NCI-H2227 (cell line): ENCODE measurements at regions not wholly inside any gene's neighbourhood (a gene's known extent, or its start where the extent isn't known, plus 50 kb on each side); places are given as distances from the start of the nearest gene placed in this dataset.

Experiments
- DNase-seq: peaks from one replicate; lab custom pipeline; 2025; ENCODE audit not compliant: unreplicated experiment; lab: John Stamatoyannopoulos, UW

DNA sequence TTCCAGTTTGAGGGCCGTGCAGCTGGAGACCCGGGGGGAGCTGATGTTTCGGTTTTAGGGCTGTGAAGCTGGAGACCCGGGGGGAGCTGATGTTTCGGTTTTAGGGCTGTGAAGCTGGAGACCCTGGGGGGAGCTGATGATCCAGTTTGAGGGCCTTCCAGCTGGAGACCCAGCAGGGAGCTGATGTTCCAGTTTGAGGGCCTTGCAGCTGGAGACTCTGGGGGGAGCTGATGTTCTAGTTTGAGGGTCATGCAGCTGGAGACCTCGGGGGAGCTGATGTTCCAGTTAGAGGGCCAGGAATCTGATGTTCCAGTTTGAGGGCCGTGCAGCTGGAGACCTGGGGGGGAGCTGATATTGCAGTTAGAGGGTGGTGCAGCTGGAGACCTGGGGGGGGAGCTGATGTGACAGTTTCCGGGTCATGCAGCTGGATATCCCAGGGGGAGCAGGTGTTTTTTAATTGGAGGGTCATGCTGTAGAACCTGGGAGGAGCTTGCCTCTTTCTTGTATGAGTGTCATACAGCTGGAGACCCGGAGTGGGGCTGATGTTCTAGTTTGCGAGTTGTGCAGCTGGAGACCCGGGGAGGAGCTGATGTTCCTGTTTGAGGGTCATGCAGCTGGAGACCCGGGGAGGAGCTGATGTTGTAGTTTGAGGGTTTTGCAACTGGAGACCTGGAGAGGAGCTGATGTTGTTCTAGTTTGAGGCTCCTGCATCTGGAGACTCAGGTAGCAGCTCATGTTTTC, 153.2 kb downstream of the RTP5 start:
- DNase-seq, result no peak

DNA sequence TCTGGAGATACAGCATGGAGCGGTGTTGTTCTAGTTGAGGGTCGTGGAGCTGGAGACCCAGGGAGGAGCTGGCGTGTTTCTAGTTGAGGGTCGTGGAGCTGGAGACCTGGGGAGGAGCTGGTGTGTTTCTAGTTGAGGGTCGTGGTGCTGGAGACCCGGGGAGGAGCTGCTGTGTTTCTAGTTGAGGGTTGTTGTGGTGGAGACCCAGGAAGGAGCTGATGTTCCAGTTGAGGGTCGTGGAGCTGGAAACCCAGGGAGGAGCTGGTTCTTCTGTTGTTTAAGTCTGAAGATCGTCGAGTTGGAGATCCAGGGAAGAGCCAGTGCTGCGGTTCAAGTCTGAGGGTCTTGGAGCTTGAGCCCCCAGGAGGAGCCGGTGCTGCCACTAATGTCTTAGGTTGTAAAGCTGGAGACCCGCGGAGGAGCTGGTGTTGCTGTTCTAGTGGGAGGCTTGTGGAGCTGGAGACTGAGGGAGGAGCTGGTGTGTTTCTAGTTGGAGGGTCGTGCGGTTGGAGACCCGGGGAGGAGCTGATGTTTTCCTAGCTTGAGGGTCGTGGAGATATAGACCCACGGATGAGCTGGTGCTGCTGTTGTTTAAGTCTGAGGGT, 155.3 kb downstream of the RTP5 start:
- DNase-seq, result no peak

GRCh38 chr2:242027676-242028450, 158.3 kb downstream of the RTP5 start:
- DNase-seq, result no peak

GRCh38 chr2:242029422-242030225, 160.1 kb downstream of the RTP5 start:
- no peak for DNase-seq

- no peak for DNase-seq
These were observed 160.7 kb downstream of the RTP5 start for GRCh38 chr2:242030226-242030575.

DNA sequence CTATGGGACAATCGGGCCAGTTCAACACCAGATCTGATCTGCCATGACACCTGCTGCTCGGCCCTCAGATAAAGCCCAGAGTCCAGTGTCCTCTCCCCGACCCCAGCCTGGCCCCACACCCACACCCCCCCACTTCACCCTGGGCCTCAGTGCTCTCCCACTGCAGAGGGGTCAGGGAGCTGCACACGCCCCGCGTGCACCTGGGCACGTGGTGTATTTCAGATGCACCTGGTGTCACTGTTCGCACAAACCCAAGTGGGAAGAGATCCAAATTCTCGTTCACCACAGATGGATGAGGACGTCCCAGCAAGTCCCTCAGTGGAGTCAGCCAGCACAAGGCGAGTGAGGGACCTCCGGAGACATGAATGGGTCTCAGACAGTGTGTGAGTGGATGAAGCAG, 161.3 kb downstream of the RTP5 start:
- no peak for DNase-seq

GRCh38 chr2:242031481-242032019, 162.0 kb downstream of the RTP5 start:
- peak; percentile 48 for DNase-seq

- DNase-seq, result no peak
These were observed 163.5 kb downstream of the RTP5 start for GRCh38 chr2:242032780-242033656.

DNA sequence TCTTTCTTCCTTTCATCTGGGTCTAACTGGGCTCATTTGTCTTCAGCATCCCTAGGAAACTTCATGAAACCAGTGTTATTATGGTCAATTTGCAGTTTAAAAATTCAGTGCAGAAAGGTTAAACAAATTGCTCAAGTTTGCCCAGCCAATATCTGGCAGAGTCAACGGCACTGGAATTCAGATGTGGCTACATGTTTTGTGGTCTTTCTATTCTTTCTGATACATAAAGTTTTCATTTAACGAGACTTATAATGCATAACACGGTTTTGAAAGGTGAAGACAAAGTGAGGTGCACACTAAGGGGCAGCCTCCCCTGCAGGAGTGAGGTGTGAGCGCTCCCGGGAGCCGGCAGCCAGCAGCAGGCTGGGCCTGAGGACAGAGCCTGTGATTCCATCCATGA, 164.6 kb downstream of the RTP5 start:
- no peak for DNase-seq

- DNase-seq, result no peak
These were observed 165.7 kb downstream of the RTP5 start for GRCh38 chr2:242034996-242035814.

DNA sequence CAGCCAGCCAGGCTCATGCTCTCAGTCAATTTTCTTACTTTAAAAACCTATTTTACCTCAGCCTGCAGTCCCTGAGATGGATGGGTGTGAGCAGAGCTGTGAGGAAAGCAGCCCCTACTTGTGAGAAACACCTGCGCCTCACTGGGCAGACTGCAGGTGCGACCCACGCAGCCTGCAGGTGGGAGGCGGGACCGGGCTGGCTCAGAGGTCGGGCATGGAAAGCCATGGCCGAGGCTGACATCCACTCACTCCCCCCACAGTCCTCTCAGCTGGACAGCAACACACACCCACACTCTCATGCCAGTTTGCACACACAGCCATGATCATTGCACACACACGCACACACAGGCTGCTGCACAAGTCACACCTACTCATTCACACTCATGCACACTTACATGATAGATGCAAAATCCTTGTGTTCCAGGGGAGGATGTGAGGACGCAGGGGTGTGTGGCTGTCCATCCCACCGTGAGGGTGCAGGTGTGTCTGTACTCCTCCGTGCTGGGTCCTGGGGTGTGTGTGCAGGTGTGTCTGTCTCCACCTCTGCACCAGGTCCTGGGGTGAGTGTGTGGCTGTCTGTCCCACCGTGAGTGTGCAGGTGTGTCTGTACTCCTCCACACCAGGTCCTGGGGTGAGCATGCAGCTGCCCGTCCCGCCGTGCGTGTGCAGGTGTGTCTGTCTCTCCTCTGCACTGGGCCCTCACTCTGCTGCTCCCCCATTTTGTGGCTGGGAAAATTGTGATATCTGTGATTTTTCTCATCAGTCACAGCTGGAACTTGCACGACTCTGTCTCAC, 166.5 kb downstream of the RTP5 start:
- DNase-seq, result no peak

DNA sequence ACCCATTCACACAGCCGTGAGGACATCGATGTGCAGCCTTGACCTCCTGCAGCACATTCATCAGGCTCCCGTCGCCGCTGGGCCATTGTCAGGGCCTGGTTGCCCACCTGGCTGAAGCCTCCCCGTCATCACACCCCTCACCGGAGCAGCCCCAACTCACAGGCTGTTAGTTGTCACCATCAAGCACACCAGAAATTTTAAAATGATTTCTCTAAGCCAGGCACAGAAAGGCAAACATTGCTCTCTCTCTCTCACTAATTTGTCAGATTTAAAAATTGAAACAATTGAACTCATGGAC, 167.1 kb downstream of the RTP5 start:
- DNase-seq, result no peak

- no peak for DNase-seq
These were observed 168.8 kb downstream of the RTP5 start for GRCh38 chr2:242038166-242038927.

- DNase-seq, result no peak
These were observed 169.4 kb downstream of the RTP5 start for GRCh38 chr2:242038928-242039341.

- no peak for DNase-seq
These were observed 170.8 kb downstream of the RTP5 start for GRCh38 chr2:242040303-242040655.

DNA sequence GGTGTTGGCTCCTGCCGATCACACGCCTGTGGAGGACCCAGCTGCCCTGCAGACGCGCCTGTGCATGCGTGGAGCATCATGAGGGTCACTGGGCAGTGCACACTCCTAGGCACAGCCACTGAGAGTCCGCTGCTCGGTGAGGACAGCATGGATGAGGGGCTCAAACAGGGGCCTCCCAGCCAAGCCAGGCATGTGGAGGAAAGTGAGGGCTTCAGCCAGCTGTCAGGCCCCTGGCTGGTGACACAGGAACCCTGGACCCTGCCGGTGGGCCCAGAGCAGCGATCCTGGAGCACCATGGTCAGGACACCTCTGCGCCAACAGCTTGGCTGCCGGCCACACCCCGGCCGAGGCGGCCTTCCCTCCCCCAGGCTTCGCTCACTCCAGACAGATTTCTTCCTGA, 171.2 kb downstream of the RTP5 start:
- no peak for DNase-seq

DNA sequence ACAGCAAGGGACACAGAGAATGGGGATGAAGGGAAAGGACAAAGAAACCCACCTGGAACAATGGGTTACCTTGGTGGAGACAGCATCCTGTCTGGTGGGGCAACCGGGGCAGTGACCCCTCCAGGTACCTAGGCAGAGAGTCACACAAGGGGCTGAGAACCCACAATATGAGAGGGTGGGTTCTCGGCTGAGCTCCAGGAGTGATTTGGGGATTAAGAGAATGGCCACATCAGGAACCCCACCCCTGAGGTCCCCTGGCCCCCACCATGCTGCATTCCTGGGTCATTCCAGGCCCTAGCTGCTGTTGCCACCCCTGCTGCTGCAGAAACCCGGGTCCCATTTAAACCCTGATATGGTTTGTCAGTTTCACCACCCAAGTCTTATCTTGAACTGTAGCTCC, 172.3 kb downstream of the RTP5 start:
- no peak for DNase-seq
